ENCODE measurements at regions not wholly inside any gene's neighbourhood (a gene's known extent, or its start where the extent isn't known, plus 50 kb on each side); places are given as distances from the start of the nearest gene placed in this dataset.

- FAIRE-seq = no peak
Measured at GRCh38 chr3:44013967-44014366, 227.7 kb upstream of the TOPAZ1 start.

DNA sequence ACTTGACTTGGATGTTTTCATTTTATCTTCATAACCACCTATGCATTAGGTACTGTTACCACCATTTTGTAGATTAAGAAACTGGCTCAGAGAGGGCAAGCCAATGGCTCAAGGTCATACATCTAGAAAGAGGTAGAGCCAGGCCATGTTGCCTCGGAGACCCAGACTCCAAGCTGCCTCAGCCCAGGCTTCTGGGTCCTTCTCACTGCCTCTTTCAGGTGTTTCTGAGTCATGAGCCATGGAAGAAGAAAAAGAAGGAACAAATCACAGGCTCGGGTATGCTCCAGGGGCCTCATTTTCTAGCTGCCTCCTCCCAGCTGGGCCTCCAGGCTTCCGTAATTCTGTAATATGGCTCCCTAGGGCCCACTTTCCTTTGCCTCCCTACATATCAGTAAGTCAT lies 226.5 kb upstream of the TOPAZ1 start:
- FAIRE-seq = no peak

More at GRCh38 chr3:44013967-44014366, 227.7 kb upstream of the TOPAZ1 start:
- no peak for DNase-seq (ENCODE audit: insufficient read length, low spot score)

DNA sequence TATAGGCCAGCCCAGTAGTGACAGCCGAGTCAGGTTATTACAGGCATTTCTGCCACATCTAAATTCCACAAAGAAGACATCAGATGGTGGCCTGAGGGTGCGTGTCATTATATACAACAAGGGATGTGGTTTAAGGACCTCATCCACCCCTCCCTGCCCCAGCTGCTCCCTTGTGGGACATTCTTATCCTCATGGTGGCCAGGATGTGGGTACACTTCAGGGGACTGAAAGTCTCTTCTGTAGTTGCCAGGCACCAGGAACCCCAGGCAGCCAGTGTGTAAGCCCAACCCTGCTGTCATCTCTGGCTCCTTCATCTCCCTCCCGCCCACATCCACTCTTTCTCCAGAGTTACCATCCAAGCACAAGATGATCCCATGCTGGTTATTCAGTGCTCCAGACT lies 224.9 kb upstream of the TOPAZ1 start:
- DNase-seq (ENCODE audit: insufficient read length, low spot score) = no peak
- no peak for FAIRE-seq

More for the DNA sequence above, 226.5 kb upstream of the TOPAZ1 start:
- no peak for DNase-seq (ENCODE audit: insufficient read length, low spot score)

GRCh38 chr3:44018926-44019325 lies 222.8 kb upstream of the TOPAZ1 start:
- no peak for DNase-seq (ENCODE audit: insufficient read length, low spot score)
- FAIRE-seq = no peak

DNA sequence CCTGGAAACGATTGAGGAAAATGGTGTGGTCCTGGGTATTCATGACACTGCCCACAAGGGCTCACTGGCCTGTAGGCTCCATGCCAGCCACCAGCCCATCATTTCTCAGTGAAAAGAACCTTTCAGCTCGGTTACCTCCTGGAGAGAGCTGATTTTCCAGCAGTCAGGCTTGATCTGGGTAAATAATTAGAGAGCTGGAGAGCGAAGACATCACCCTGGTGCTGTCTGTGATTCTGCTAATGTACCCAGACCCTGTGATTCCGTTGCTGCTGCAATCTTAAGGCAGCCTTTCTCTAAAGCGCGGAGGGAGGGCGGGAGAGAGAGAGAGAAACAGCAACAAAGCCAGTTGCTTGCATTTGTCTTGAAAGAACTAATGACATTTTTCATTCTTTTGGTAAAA lies 221.9 kb upstream of the TOPAZ1 start:
- no peak for DNase-seq (ENCODE audit: insufficient read length, low spot score)
- FAIRE-seq = no peak

GRCh38 chr3:44020143-44020542 lies 221.5 kb upstream of the TOPAZ1 start:
- FAIRE-seq = no peak

DNA sequence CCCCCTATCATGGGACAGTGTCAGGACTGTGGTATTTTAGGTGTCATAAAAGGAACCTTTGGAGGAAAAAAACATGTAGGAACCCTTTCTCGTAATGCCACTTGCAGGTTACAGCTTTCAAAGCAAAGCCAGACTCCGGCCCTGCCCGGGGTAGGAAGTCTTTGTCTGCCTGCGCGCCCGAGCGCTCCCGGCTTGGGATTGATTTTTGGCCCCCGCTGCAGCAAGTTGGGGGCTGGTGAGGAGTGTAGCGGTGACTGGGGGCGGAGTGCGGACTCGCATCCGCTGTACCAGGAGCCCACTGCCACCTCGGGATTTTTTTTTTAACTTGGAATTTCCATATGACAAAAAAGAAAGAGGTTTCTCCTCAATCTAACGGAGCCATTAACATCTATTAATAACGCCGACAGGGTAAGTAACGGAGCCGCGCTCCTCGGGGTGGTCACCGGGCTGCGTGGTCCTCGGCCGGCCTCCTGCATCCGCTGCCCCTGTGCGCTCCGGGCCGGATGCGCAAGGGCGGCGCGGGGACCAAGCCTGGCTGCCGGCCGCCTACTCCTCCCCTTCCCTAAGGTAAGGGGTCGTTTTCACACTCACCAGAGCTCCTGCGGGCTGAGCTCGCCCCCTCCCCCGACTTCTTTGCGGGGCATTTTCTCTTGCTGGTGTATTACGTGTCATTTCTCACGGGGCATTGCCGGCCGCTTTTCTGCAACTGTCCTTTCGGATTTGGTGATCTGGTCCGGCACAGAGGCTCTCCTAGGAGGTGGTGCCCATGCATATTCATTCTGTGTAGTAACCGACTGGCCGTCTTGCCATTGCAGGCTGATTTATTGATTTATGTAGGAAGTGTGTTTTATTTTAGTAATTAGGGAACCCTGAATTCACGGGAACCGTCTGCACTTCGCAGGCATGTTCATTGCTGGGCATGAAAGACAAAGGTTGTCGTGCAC lies 219.8 kb upstream of the TOPAZ1 start:
- no peak for DNase-seq (ENCODE audit: insufficient read length, low spot score)
- no peak for FAIRE-seq

More at GRCh38 chr3:44020143-44020542, 221.5 kb upstream of the TOPAZ1 start:
- DNase-seq (ENCODE audit: insufficient read length, low spot score) = no peak

- FAIRE-seq (no peak), DNase-seq (ENCODE audit: insufficient read length, low spot score) (no peak)
Measured at GRCh38 chr3:44023961-44024593, 217.6 kb upstream of the TOPAZ1 start.

DNA sequence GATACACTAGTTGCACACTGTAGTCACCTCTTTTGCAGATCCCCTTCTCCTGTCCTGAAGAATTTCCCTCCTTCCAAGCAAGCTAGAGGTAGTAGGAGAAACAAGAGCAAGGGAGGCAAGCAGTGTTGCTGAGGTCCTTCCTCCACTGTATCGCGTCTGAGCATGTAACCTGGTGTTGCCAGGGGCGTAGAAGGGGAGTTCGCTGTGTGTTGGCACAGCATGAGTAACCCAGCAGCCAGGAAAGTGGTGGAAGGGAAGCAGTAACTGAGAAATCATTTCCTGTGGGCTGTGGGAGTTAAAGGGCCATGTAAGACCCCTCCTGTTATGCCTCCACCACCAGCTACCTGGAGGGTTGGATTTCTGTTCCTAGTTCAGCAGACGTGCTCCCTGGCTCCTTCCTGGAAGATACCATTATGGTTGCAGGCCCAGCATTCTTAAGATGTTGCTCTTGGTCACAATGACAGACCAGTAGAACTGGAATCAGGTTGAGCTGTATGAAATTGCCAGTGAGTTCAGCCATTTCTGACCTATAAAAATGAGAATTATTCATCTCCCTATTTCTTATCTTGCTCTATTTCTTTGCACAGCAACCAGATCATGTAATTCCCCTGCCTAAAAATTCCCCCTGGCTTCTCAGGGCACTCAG lies 215.3 kb upstream of the TOPAZ1 start:
- FAIRE-seq (no peak), DNase-seq (ENCODE audit: insufficient read length, low spot score) (no peak)

DNA sequence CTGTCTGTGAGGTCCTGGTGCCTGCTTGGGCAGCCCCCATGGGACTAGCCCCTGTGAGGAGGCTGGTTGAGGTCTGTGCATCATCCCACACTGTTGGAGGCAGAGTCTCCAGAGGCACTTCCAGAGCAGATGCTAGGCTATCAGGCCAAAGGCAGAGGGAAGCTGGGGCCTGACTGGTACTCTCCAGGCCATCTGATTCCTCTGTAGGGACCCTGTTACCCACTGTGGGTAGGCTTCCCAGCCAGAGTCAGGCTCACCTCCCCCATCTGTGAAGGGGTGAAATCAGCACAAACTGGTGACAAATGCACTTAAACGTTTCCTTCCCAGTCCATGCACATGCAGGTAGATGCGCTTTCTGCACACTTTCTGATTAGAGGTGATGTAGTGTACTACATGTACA lies 212.6 kb upstream of the TOPAZ1 start:
- no peak for FAIRE-seq
- DNase-seq (ENCODE audit: insufficient read length, low spot score) = no peak

DNA sequence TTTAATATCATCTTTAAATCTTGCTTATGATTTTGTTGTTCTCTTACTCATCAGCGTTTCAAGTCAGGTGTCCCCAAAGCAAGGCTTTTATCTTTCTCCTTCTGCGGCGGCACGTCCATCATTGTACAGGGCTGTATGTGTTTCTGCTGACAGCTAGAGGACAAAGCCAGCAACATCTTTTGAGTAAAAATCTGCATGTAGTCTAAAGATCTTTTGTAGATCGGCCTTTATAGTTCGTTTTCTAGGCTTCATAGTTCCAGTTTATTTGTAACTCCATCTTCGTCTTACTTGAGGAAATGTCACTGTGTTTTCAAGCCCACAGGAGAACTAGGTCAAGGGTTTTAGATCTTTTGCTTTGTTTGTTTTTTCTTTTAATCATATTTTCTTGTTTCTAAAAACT lies 211.4 kb upstream of the TOPAZ1 start:
- FAIRE-seq (no peak), DNase-seq (ENCODE audit: insufficient read length, low spot score) (no peak)

GRCh38 chr3:44030687-44031305 lies 210.9 kb upstream of the TOPAZ1 start:
- peak; percentile 35 for FAIRE-seq
- no peak for DNase-seq (ENCODE audit: insufficient read length, low spot score)

DNA sequence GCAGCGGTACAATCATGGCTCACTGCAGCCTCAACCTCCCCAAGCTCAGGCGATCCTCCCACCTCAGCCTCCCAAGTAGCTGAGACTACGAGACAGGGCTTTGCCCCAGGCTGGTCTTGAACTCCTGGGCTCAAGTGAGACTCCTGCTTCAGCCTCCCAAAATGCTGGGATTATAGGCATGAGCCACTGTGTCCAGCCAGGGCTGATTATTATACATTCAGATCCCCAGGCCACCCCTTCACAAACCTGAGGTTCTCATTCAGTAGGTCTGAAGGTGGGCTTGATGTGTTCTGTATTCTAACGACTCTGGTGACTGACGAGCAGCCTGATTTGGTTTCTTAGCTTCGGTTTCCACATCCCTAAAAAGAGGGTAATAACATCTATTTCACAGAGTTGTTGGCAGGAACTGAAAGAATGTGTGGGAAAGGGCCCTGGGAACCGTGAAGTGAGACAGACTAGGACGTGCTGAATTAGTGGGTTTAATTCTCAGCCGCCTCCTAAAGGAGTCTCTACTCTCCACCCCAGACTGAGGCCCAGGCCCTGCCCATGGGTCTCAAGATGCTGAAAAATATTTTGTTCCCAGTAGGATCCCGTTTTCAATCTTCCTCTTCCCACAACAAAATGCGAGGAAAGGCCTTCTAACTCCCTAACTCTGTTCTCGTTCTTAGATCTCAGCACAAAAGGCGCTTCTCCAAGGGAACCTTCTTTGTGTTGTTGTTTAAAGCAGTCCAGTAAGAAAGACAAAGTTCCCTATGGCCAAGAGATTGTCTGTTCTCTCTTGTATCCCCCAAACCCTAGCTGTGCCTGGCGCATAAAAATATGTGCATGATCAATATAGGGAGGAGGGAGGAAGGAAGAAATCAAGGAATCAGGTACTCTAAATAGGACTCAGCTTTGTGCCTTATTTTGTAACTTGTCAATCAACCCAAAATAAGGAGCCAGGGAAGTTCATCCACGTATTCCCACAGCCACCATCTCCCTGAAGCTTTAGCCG lies 210.0 kb upstream of the TOPAZ1 start:
- no peak for FAIRE-seq

DNA sequence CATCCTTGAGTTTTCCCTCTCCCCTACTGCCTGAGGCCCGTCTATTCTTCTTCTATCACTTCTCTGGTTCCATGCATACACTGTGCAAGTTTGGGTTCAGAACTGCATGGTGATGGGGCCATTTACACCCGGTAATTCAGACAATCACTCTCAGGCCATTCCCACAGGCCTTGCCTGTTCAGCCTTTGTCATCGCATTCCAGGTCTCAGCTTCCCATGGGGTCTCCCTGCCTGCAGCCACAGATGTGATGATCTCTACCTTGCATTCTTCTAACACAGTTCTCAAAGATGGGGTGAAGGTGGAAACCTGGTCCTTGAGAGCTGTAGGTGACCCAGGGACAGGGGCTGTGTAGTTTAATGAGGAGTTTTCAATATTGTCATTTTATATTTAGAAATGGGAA lies 209.2 kb upstream of the TOPAZ1 start:
- no peak for DNase-seq (ENCODE audit: insufficient read length, low spot score)
- no peak for FAIRE-seq

More for the DNA sequence above, 210.0 kb upstream of the TOPAZ1 start:
- DNase-seq (ENCODE audit: insufficient read length, low spot score) = no peak

GRCh38 chr3:44033123-44033522 lies 208.6 kb upstream of the TOPAZ1 start:
- DNase-seq (ENCODE audit: insufficient read length, low spot score) = no peak
- no peak for FAIRE-seq

GRCh38 chr3:44036850-44037249 lies 204.8 kb upstream of the TOPAZ1 start:
- DNase-seq (ENCODE audit: insufficient read length, low spot score) = no peak
- no peak for FAIRE-seq

GRCh38 chr3:44039006-44039405 lies 202.7 kb upstream of the TOPAZ1 start:
- FAIRE-seq (no peak), DNase-seq (ENCODE audit: insufficient read length, low spot score) (no peak)

DNA sequence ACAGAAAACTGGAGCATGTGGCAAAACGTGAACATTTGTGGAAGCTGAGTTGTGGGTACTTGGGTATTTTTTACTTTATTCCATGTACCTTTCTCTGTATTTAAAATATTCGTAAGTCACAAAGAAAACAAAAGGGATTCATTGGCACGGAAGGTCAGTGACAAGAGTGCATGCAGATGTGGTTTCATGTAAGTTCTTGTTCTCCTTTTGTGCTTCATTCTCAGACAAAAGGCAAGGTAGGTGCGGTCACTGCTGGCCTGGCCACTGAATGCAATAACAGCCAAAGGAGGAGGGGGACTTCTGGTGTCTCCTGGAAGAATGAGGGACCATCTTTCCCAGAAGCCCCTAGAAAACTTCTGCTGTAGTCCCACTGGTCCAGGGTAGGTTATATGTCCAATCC lies 200.0 kb upstream of the TOPAZ1 start:
- DNase-seq (ENCODE audit: insufficient read length, low spot score) (no peak), FAIRE-seq (no peak)

DNA sequence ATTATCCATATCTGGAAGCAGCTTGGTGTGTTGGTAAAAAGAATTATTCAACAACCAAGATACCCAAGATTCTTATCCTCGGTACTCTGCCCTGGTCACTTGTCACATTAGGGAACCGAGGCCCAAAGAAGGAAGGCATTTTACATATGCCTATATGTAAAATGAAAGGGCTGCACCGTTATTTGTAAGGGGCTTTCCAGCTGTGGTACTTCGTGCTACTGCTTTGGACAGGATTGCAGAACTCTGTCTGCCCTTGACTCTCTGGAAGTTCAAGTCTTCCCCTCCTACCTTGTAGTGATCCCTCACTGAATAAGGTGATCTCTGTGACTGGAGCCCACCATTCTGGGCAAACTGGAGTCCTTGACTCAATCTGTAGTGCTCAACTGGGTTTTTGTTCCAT lies 198.9 kb upstream of the TOPAZ1 start:
- no peak for DNase-seq (ENCODE audit: insufficient read length, low spot score)
- peak; percentile 59 for FAIRE-seq
